OCI-LY1 (cell line): ENCODE measurements at regions not wholly inside any gene's neighbourhood (a gene's known extent, or its start where the extent isn't known, plus 50 kb on each side); places are given as distances from the start of the nearest gene placed in this dataset.

Source experiments
- CTCF ChIP-seq: fragments of 200-600 bp; sonication (generic), shearing (Covaris generic); IDR thresholded peaks from 2 replicates; pipeline ENCODE4 v1.5.1; 2017; ENCODE audit warnings: mild to moderate bottlenecking, antibody characterized with exemption, low read length, moderate library complexity, mixed read lengths
- EZH2 ChIP-seq: fragments of 200-600 bp; sonication (generic), shearing (Covaris generic); IDR thresholded peaks from 2 replicates; pipeline ENCODE4 v1.8.0; 2017; ENCODE audit warnings: borderline replicate concordance, mixed run types, mild to moderate bottlenecking, antibody characterized with exemption, low read length, moderate library complexity, mixed read lengths

DNA sequence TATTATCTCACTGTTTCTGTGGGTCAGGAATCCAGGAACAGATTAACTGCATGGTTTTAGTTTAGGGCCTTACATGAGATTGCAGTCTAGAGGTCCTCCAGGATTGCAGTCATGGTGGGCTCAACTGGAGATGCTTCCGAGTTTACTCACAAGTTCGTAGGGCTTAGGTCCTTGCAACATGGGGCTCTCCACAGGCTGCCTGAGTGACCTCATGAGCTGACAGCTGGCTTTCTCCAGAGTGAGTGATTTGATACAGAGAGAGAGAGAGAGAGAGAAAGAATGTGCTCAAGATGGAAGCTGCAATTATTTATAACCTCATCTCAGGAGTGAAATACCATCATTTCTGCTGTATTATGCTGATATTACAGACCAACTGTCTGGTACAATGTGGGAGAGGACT lies 168.9 kb downstream of the GPAT3 start:
- TF ChIP-seq EZH2 (no peak), CTCF (no peak)
